ENCODE measurements at regions not wholly inside any gene's neighbourhood (a gene's known extent, or its start where the extent isn't known, plus 50 kb on each side); places are given as distances from the start of the nearest gene placed in this dataset.

DNA sequence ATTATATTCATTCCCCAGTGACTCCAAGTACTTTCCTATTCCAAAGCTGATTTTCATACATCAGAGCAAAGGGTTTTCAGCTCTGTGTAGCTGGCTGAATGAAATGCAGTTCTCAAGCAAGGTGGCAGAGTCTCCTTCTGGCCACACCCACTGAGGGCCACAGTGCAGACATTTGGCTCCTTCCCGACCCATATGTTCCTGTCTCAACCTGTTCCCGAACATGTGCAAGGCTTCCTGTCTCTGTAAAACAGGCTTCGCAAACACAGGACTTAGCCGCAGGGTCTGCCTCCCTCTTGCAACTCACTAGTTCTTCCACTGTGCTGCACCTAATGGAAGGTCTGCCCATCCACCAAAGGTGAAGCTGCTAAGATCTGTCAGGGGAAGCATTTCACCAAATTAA lies 249.2 kb downstream of the MID1IP1 start:
- DNase-seq (ENCODE audit: extremely low read depth, low read depth), result no peak
- TF ChIP-seq, protein P1, sequence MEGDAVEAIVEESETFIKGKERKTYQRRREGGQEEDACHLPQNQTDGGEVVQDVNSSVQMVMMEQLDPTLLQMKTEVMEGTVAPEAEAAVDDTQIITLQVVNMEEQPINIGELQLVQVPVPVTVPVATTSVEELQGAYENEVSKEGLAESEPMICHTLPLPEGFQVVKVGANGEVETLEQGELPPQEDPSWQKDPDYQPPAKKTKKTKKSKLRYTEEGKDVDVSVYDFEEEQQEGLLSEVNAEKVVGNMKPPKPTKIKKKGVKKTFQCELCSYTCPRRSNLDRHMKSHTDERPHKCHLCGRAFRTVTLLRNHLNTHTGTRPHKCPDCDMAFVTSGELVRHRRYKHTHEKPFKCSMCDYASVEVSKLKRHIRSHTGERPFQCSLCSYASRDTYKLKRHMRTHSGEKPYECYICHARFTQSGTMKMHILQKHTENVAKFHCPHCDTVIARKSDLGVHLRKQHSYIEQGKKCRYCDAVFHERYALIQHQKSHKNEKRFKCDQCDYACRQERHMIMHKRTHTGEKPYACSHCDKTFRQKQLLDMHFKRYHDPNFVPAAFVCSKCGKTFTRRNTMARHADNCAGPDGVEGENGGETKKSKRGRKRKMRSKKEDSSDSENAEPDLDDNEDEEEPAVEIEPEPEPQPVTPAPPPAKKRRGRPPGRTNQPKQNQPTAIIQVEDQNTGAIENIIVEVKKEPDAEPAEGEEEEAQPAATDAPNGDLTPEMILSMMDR (IDR thresholded peaks at IDR 0.05; ENCODE audit: low read depth, low read length), result no peak

DNA sequence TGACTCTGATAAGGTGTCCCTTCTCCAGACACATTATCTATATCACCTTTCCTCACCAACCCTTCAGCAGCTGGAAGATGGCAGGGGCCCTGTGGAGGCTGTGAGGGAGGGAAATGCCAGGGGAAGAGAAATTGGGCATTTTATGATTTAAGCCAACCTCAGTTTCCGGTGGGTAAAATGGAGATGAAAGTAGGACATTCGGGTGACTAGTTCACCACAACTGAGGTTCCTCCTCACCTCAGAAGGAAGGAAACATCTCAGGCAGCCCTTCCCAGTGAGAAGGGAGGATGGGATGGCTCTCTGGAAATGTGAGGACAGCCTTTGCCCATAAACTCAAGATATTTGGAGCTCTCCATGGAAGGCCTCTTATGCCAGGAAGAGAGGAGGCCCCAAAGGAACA lies 251.5 kb downstream of the MID1IP1 start:
- TF ChIP-seq, protein P1 (IDR thresholded peaks at IDR 0.05; ENCODE audit: low read depth, low read length), result no peak
- no peak for DNase-seq (ENCODE audit: extremely low read depth, low read depth)

DNA sequence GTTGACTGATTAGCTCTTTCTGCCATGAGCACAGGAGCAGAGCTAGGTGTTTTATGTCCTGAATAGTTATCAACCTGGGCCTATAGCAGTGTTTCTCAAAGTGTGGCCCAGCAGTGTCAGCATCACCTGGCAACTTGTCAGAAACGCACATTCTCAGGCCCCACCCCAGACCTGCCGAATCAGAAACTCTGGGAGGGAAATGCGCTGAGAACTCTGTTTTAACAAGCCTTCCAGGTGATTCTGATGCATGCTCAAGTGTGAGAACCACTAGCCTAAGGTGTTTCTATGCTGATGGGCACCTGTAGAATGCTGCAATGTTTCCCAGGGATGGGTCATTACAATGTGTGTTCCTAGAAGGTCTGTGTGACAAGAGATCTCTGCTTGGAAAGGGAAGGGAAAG lies 257.5 kb downstream of the MID1IP1 start:
- TF ChIP-seq, protein P1 (IDR thresholded peaks at IDR 0.05; ENCODE audit: low read depth, low read length), result no peak
- no peak for DNase-seq (ENCODE audit: extremely low read depth, low read depth)

DNA sequence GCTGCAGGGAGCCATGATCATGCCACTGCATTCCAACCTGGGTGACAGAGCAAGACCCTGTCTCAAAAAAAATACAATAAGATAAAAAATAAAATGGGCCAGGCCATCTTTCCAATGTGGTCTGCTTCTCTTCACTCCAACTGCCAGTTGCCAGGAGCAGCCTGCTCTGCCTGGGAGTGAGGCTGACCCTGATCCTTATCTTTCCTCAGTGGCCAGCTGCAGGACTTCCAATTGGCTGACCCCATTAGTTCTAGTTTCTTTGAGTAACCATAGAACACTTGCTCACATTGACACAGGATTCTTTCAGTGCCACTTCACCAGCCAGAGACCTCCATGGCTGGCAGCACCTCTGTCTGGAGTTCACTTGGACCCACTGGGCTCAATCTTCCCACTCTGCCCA lies 258.6 kb downstream of the MID1IP1 start:
- no peak for DNase-seq (ENCODE audit: extremely low read depth, low read depth)
- TF ChIP-seq, protein P1 (IDR thresholded peaks at IDR 0.05; ENCODE audit: low read depth, low read length), result no peak

DNA sequence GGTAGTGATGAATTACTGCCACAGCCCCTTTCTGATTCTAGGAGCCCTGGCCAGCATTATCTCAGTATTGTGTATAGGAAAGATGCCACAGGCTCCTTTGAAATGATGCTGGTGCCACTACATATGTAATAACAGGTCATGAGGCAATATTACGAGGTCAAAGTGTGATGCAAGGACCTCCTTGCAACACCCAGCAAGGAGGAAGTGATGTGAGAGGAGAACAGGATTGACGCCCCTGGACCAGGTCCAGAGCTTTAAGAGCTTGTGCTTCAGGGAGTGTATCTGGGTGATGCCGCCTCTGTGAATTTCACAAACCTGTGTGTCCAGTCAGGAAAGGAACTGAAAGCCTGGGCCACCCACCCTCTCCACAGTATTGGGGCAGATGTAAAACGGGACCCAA lies 261.8 kb downstream of the MID1IP1 start:
- TF ChIP-seq, protein P1 (IDR thresholded peaks at IDR 0.05; ENCODE audit: low read depth, low read length), result no peak
- no peak for DNase-seq (ENCODE audit: extremely low read depth, low read depth)

DNA sequence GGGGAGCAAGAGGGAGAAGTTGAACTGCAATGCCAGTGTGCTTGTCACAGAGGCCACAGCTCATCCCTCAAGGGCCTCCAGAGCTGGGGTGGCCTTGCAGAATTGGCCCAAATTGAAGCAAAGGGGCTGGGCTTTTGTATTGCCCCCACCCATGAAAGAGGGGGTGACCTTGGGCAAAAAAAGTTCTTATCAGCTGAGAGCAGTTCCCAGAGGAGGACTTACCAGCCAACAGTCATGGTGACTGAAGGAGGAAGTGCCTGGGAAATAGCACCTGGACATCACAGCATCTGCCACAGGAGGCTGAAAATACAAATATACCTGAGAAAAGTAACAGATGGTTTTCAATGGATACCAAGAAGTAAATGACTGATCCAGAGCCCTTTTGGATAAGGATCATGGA lies 262.4 kb downstream of the MID1IP1 start:
- DNase-seq (ENCODE audit: extremely low read depth, low read depth), result no peak
- TF ChIP-seq, protein P1 (IDR thresholded peaks at IDR 0.05; ENCODE audit: low read depth, low read length), result no peak

DNA sequence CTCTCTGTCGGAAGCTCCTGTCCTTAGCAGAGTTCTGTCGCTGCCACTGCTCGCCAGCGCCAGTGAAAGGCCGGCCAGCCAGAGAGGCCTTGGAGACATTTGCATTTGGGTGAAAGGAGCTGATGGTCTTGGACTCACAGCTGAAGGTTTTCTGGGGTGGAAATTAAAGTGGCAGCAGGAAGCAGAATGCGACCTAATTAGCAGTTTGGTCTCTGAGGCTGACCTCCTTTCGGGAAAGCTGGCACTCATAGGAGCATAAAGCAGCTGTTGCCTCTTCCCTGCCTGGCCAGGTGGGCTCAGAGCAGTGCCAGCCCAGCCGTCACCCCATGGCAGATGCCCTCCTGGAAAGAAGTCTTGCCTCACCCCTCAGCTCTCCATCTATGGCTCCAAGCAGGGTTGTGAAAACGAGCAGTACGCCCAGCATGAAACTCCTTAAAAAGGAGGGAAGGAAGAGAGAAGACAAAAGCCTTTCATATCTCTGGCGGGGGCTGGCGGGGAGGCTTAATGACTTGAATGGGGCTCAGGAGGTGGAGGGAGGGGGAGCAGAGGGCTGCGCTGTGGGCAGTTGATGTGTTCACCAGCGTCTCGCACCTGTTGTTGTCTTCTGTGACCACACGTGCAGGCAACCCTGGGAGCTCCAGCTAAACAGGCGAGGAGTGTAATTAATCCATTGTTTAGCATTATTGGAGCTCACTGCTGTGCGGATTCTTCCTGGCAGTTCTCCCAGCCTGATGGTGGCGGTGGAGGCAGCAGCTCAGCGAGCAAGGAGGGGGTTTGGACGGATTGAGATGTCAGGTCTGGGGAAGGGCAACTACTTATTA lies 264.0 kb downstream of the MID1IP1 start:
- no peak for DNase-seq (ENCODE audit: extremely low read depth, low read depth)
- TF ChIP-seq, protein P1 (IDR thresholded peaks at IDR 0.05; ENCODE audit: low read depth, low read length), result no peak

All from AG09319 (cell line).